Testis (tissue), 2 donors: ENCODE measurements at regions not wholly inside any gene's neighbourhood (a gene's known extent, or its start where the extent isn't known, plus 50 kb on each side); places are given as distances from the start of the nearest gene placed in this dataset.

ENCODE experiments used
- CTCF ChIP-seq, 3 experiments: fragments of 450-650 bp in 2 of 3; fragments of 200-600 bp in 1 of 3; sonication (generic) in 1 of 3; IDR thresholded peaks; one replicate each; pipeline ENCODE4 v1.5.1; 2016 to 2019; ENCODE audit warnings: antibody characterized with exemption in 3 of 3, mild to moderate bottlenecking in 2 of 3, moderate library complexity in 1 of 3
- POLR2A ChIP-seq: fragments of 450-650 bp; IDR thresholded peaks from one replicate; pipeline ENCODE4 v1.6.1; 2017; ENCODE audit warnings: antibody characterized with exemption, mild to moderate bottlenecking, moderate library complexity

DNA sequence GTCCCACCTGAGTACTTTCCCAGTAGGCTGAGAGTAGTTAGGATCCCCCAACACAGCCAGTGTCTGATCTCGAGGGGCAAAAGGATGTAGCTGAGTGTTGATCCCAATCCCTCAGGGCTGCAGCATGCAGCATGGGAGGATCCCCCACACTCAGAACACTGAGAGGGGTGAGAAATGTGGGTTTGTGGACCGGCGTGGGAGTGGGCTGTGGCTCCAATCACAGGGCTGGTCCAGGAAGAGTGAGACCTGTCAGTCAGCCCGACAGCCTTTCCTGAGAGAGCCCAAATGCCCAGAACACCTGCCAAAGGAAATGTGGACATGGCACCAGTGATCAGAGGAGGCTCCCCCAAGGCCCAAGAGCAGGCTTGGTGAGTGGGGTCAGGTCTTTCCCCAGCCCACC lies 228.3 kb upstream of the MGAT4C start:
- TF ChIP-seq POLR2A (no peak), CTCF (IDR thresholded peaks at IDR 0.05) (no peak)
